H1 (cell line): ENCODE measurements at regions not wholly inside any gene's neighbourhood (a gene's known extent, or its start where the extent isn't known, plus 50 kb on each side); places are given as distances from the start of the nearest gene placed in this dataset.

Experiments
- CTCF ChIA-PET: fragments of 300-600 bp; sonication (Branson Sonifier 250); formaldehyde crosslinking; loops from one replicate; lab custom pipeline; 2021; ENCODE audit not compliant: partially characterized antibody; lab: Charles Lee
- POLR2A ChIA-PET: fragments of 300-600 bp; sonication (Branson Sonifier 250); formaldehyde crosslinking; loops from one replicate; lab custom pipeline; 2021; ENCODE audit warnings: inconsistent platforms; ENCODE audit not compliant: partially characterized antibody; lab: Charles Lee
- DNase-seq, 2 experiments: peaks; one replicate each; pipeline versions ENCODE4 v3.0.0 to v3.0.0-alpha.2; 2010 to 2022; ENCODE audit warnings: low spot score in 2 of 2, low read depth in 1 of 2, mixed read lengths in 1 of 2
- FAIRE-seq: peaks from 2 replicates; lab custom pipeline; 2011; peaks lifted over from hg19 to GRCh38; lab: Jason Lieb, UNC
- H2AFZ ChIP-seq: 2 replicates; pipeline ENCODE4 v1.8.1; 2012; ENCODE audit warnings: low read length, inconsistent platforms
- H2AK5ac ChIP-seq: 2 replicates; pipeline ENCODE4 v1.6.1; 2013; ENCODE audit warnings: low read depth, low read length
- H2BK120ac ChIP-seq: replicated peaks from 2 replicates; pipeline ENCODE3; 2013; ENCODE audit warnings: low read depth, low read length, inconsistent platforms
- H2BK12ac ChIP-seq: 2 replicates; pipeline ENCODE4 v1.6.1; 2013; ENCODE audit warnings: low read depth, low read length
- H2BK15ac ChIP-seq: 2 replicates; pipeline ENCODE4 v1.6.1; 2013; ENCODE audit warnings: low read length
- H2BK20ac ChIP-seq: 2 replicates; pipeline ENCODE4 v1.6.1; 2013; ENCODE audit warnings: low read length
- H2BK5ac ChIP-seq: 2 replicates; pipeline ENCODE4 v1.6.1; 2013; ENCODE audit warnings: low read depth, low read length
- H3K14ac ChIP-seq: 2 replicates; pipeline ENCODE4 v1.6.1; 2013; ENCODE audit warnings: inconsistent platforms; ENCODE audit not compliant: insufficient read length
- H3K18ac ChIP-seq: 2 replicates; pipeline ENCODE4 v1.6.1; 2013; ENCODE audit warnings: low read length; ENCODE audit errors: extremely low read depth
- H3K23ac ChIP-seq: 2 replicates; pipeline ENCODE4 v1.6.1; 2013; ENCODE audit warnings: inconsistent platforms; ENCODE audit not compliant: insufficient read length
- H3K23me2 ChIP-seq: 2 replicates; pipeline ENCODE4 v1.6.1; 2013; ENCODE audit warnings: low read depth, low read length
- H3K27ac ChIP-seq: 2 replicates; pipeline ENCODE4 v1.6.1; 2011; ENCODE audit warnings: low read depth, low read length, inconsistent platforms
- H3K27me3 ChIP-seq, 4 experiments: replicated peaks in 1 of 4; 1 replicate in 1 of 4; 2 replicates in 3 of 4; pipeline versions ENCODE4 v1.6.1 to v1.8.1; 2011 to 2013; ENCODE audit warnings: low read length in 3 of 4, mild to moderate bottlenecking in 3 of 4, inconsistent platforms in 2 of 4, mixed read lengths in 2 of 4, moderate library complexity in 1 of 4; ENCODE audit not compliant: control insufficient read depth in 3 of 4, insufficient read depth in 3 of 4; ENCODE audit errors: extremely low read depth in 1 of 4
- H3K36me3 ChIP-seq, 4 experiments: 2 replicates each; pipeline versions ENCODE4 v1.6.1 to v1.8.1; 2011 to 2013; ENCODE audit warnings: mild to moderate bottlenecking in 4 of 4, low read length in 3 of 4, moderate library complexity in 2 of 4, control low read depth in 1 of 4, inconsistent platforms in 1 of 4; ENCODE audit not compliant: insufficient read depth in 4 of 4, control insufficient read depth in 2 of 4
- H3K4ac ChIP-seq: replicated peaks from 2 replicates; pipeline ENCODE3; 2013; ENCODE audit warnings: low read length, low read depth, mixed read lengths, inconsistent platforms; ENCODE audit not compliant: insufficient read length
- H3K4me1 ChIP-seq, 4 experiments: replicated peaks in 1 of 4; 1 replicate in 1 of 4; 2 replicates in 3 of 4; pipeline versions ENCODE4 v1.6.1 to v1.8.1; 2011 to 2013; ENCODE audit warnings: low read length in 3 of 4, inconsistent platforms in 2 of 4, mixed read lengths in 1 of 4; ENCODE audit not compliant: insufficient read depth in 4 of 4, control insufficient read depth in 3 of 4
- H3K4me2 ChIP-seq, 2 experiments: 2 replicates each; pipeline versions ENCODE4 v1.6.1 to v1.8.1; 2011 to 2013; ENCODE audit warnings: low read depth in 2 of 2, low read length in 2 of 2, control low read depth in 1 of 2, inconsistent platforms in 1 of 2, mild to moderate bottlenecking in 1 of 2; ENCODE audit not compliant: insufficient read depth in 1 of 2
- H3K4me3 ChIP-seq, 4 experiments: fragments of 200-600, 300-600 bp in 1 of 4; sonication (generic), shearing (Covaris generic), sonication (Bioruptor Twin) in 1 of 4; 2 replicates each; pipeline versions ENCODE4 v1.5.1 to v1.8.1; 2011 to 2016; ENCODE audit warnings: low read length in 4 of 4, low read depth in 3 of 4, control low read depth in 2 of 4, inconsistent platforms in 2 of 4, mild to moderate bottlenecking in 2 of 4, mixed read lengths in 1 of 4, moderate library complexity in 1 of 4; ENCODE audit not compliant: insufficient read depth in 2 of 4; ENCODE audit errors: extremely low read depth in 1 of 4
- H3K56ac ChIP-seq: replicated peaks from 2 replicates; pipeline ENCODE3; 2013; ENCODE audit warnings: low read depth, mild to moderate bottlenecking, mixed read lengths, low read length, inconsistent platforms; ENCODE audit not compliant: insufficient read length
- H3K79me1 ChIP-seq: 2 replicates; pipeline ENCODE4 v1.6.1; 2013; ENCODE audit warnings: low read depth, low read length, control low read depth
- H3K79me2 ChIP-seq, 2 experiments: 2 replicates each; pipeline versions ENCODE4 v1.6.1 to v1.8.1; 2012 to 2013; ENCODE audit warnings: low read length in 2 of 2, mild to moderate bottlenecking in 2 of 2, inconsistent platforms in 1 of 2; ENCODE audit not compliant: insufficient read depth in 2 of 2, control insufficient read depth in 1 of 2
- H3K9ac ChIP-seq, 4 experiments: replicated peaks in 1 of 4; 1 replicate in 1 of 4; 2 replicates in 3 of 4; pipeline versions ENCODE4 v1.6.1 to v1.8.1; 2011 to 2013; ENCODE audit warnings: low read depth in 3 of 4, low read length in 3 of 4, control low read depth in 2 of 4, mild to moderate bottlenecking in 2 of 4, moderate library complexity in 2 of 4, inconsistent platforms in 1 of 4; ENCODE audit errors: extremely low read depth in 1 of 4
- H3K9me3 ChIP-seq, 2 experiments: 2 replicates each; pipeline versions ENCODE4 v1.6.1 to v1.8.1; 2012 to 2013; ENCODE audit warnings: mild to moderate bottlenecking in 2 of 2, moderate library complexity in 2 of 2, control low read depth in 1 of 2, inconsistent platforms in 1 of 2, low read depth in 1 of 2, low read length in 1 of 2, mixed read lengths in 1 of 2; ENCODE audit not compliant: insufficient read depth in 2 of 2
- H4K20me1 ChIP-seq, 2 experiments: replicated peaks in 1 of 2; 2 replicates each; pipeline versions ENCODE3 to v1.8.1; 2011 to 2013; ENCODE audit warnings: inconsistent platforms in 2 of 2, low read length in 2 of 2, mild to moderate bottlenecking in 1 of 2; ENCODE audit not compliant: insufficient read depth in 2 of 2, control insufficient read depth in 1 of 2
- H4K5ac ChIP-seq: 2 replicates; pipeline ENCODE4 v1.6.1; 2013; ENCODE audit warnings: low read length, low read depth, mixed read lengths, inconsistent platforms; ENCODE audit not compliant: insufficient read length
- H4K8ac ChIP-seq: 2 replicates; pipeline ENCODE4 v1.8.0; 2013; ENCODE audit warnings: mild to moderate bottlenecking, moderate library complexity, low read length, inconsistent platforms; ENCODE audit not compliant: insufficient read depth; ENCODE audit errors: extremely low read depth
- H4K91ac ChIP-seq: replicated peaks from 2 replicates; pipeline ENCODE3; 2013; ENCODE audit warnings: low read length, mixed read lengths, inconsistent platforms; ENCODE audit not compliant: insufficient read length
- ATF2 ChIP-seq: IDR thresholded peaks from 2 replicates; pipeline ENCODE4 v1.6.1; 2012; ENCODE audit warnings: low read length, inconsistent platforms
- BACH1 ChIP-seq: IDR thresholded peaks from 2 replicates; pipeline ENCODE4 v1.6.1; 2012; ENCODE audit warnings: low read length, improper control_type of control experiment
- CBX8 ChIP-seq: fragments of 300-800, 300-1000 bp; sonication (generic); IDR thresholded peaks from 2 replicates; pipeline ENCODE4 v1.7.1; 2016; ENCODE audit warnings: low read depth, low read length, borderline replicate concordance
- CTBP2 ChIP-seq: IDR thresholded peaks from 2 replicates; pipeline ENCODE4 v1.7.0; 2011; ENCODE audit warnings: borderline replicate concordance, mild to moderate bottlenecking, moderate library complexity, mixed read lengths, low read length; ENCODE audit not compliant: insufficient read depth, insufficient read length
- GTF2F1 ChIP-seq: IDR thresholded peaks from 2 replicates; pipeline ENCODE4 v1.6.1; 2012; ENCODE audit warnings: low read depth, low read length, improper control_type of control experiment, borderline replicate concordance
- HDAC6 ChIP-seq: IDR thresholded peaks from one replicate; pipeline ENCODE4 v1.7.1; 2012; ENCODE audit warnings: low read depth, mild to moderate bottlenecking, inconsistent platforms, low read length, moderate library complexity
- MAFK ChIP-seq: IDR thresholded peaks from 2 replicates; pipeline ENCODE4 v1.6.1; 2012; ENCODE audit warnings: low read depth, mild to moderate bottlenecking, improper control_type of control experiment, low read length
- RBBP5 ChIP-seq: IDR thresholded peaks from 2 replicates; pipeline ENCODE4 v1.7.1; 2012; ENCODE audit warnings: low read depth, mild to moderate bottlenecking, inconsistent platforms, low read length, moderate library complexity, borderline replicate concordance
- RNF2 ChIP-seq: fragments of 200-900, 300-1000 bp; sonication (generic); IDR thresholded peaks from 2 replicates; pipeline ENCODE4 v1.7.1; 2016; ENCODE audit warnings: borderline replicate concordance, low read depth, mild to moderate bottlenecking, antibody characterized with exemption, low read length; ENCODE audit not compliant: poor library complexity, severe bottlenecking; ENCODE audit errors: missing control alignments
- SP1 ChIP-seq: IDR thresholded peaks from 2 replicates; pipeline ENCODE4 v1.6.1; 2011; ENCODE audit warnings: low read depth, low read length
- SP2 ChIP-seq: IDR thresholded peaks from 2 replicates; pipeline ENCODE4 v1.6.1; 2012; ENCODE audit warnings: mild to moderate bottlenecking, low read length, inconsistent platforms
- SRF ChIP-seq: IDR thresholded peaks from 2 replicates; pipeline ENCODE4 v1.6.1; 2011; ENCODE audit warnings: mild to moderate bottlenecking, low read depth, low read length, moderate library complexity
- WGBS, 2 experiments: shearing (Covaris generic) in 1 of 2; methylation state at CpG; one replicate each; pipeline versions ENCODE4 v1.1.6 to v1.1.7; 2013 to 2015; ENCODE audit warnings: low lambda C conversion rate in 2 of 2, mixed read lengths in 2 of 2, inconsistent platforms in 1 of 2, low coverage in 1 of 2, missing lambda C conversion rate in 1 of 2; ENCODE audit not compliant: insufficient replicate concordance in 2 of 2, insufficient coverage in 1 of 2, insufficient read length in 1 of 2; ENCODE audit errors: extremely low coverage in 1 of 2, missing lambda C conversion rate in 1 of 2; 5-methylcytosine and 5-hydroxymethylcytosine counted together

GRCh38 chr18:10388373-10388772, 66.1 kb upstream of the APCDD1 start:
- Histone ChIP-seq H3K18ac (no peak overlapping the region), H3K9ac (no peak overlapping the region), H2AFZ (no peak overlapping the region), H3K27me3 (no peaks in the 10 kb centered on the region)
- no peak for DNase-seq
- TF ChIP-seq MAFK (no peak), ATF2 (no peak), SRF (no peak), RNF2 (no peak), RBBP5 (no peak), SP1 (no peak), BACH1 (no peak), CTBP2 (no peak), CBX8 (no peak), SP2 (no peak), GTF2F1 (no peak), HDAC6 (no peak)
- TF ChIP-seq, all 59 proteins: peak for 0
- POLR2A ChIA-PET: no interaction called here
- Histone ChIP-seq H3K4me1 (no peaks in the 10 kb centered on the region), H4K20me1 (no peaks in the 10 kb centered on the region), H3K27ac (no peak overlapping the region), H4K5ac (no peak overlapping the region), H3K9me3 (no peaks in the 10 kb centered on the region), H2AK5ac (no peak overlapping the region), H3K56ac (no peak overlapping the region), H2BK12ac (no peak overlapping the region), H3K23me2 (no peaks in the 10 kb centered on the region), H3K4me3 (no peak overlapping the region), H3K79me2 (no peaks in the 10 kb centered on the region), H3K36me3 (no peaks in the 10 kb centered on the region), H2BK20ac (no peak overlapping the region), H2BK15ac (no peak overlapping the region), H4K8ac (no peak overlapping the region), H2BK5ac (no peak overlapping the region), H3K79me1 (no peaks in the 10 kb centered on the region), H2BK120ac (no peak overlapping the region), H3K14ac (no peak overlapping the region), H3K23ac (no peak overlapping the region), H3K4me2 (no peak overlapping the region), H4K91ac (no peak overlapping the region), H3K4ac (no peak overlapping the region)
- FAIRE-seq: no peak
- 77% methylated on average over 2 of the region's 2 CpGs; no CpG with 5 or more reads in 1 of the 2 experiments for WGBS, 2 experiments
- CTCF ChIA-PET: no interaction called here
